ENCODE measurements at regions not wholly inside any gene's neighbourhood (a gene's known extent, or its start where the extent isn't known, plus 50 kb on each side); places are given as distances from the start of the nearest gene placed in this dataset.

GRCh38 chr1:73759011-73759410 is 439.0 kb downstream of the LRRIQ3 start:
- Histone ChIP-seq H3K9me3 (ENCODE audit: control insufficient read depth in 3 of 3, low read length in 3 of 3) (no peaks in the 10 kb centered on the region), H3K4me1 (ENCODE audit: control insufficient read depth in 3 of 3, insufficient read depth in 3 of 3, low read length in 3 of 3) (no peaks in the 10 kb centered on the region), H3K27me3 (ENCODE audit: control insufficient read depth in 3 of 3, insufficient read depth in 3 of 3, low read length in 3 of 3) (no peaks in the 10 kb centered on the region), H3K36me3 (ENCODE audit: control insufficient read depth in 3 of 3, insufficient read depth in 3 of 3, low read length in 3 of 3) (no peaks in the 10 kb centered on the region), H3K27ac (ENCODE audit: low read depth, low read length) (no peak overlapping the region), H3K4me3 (ENCODE audit: low read length in 3 of 3) (no peak overlapping the region), H3K9ac (ENCODE audit: low read depth in 1 of 3, low read length in 3 of 3) (no peak overlapping the region)

DNA sequence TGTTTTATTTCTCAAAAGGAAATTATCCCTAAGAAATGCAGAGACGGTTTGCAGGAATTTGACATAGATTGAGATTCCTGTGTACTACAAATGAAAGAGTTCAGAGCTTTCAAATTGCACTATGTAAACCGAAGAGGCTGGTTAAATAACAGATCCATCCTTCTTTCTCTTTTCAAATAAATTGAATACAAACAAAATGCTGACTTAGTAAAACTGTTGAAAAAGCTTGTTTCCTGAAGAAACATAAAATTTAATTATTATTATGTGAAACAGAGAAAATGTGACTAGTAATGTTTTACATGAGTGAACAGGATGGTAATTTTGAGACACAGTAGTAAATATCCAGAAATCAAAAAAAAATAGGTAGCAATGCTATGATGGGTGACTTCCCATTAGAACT is 441.2 kb downstream of the LRRIQ3 start:
- Histone ChIP-seq H3K27me3 (ENCODE audit: control insufficient read depth in 3 of 3, insufficient read depth in 3 of 3, low read length in 3 of 3) (no peaks in the 10 kb centered on the region), H3K27ac (ENCODE audit: low read depth, low read length) (no peak overlapping the region), H3K4me3 (ENCODE audit: low read length in 3 of 3) (no peak overlapping the region), H3K36me3 (ENCODE audit: control insufficient read depth in 3 of 3, insufficient read depth in 3 of 3, low read length in 3 of 3) (no peaks in the 10 kb centered on the region), H3K4me1 (ENCODE audit: control insufficient read depth in 3 of 3, insufficient read depth in 3 of 3, low read length in 3 of 3) (no peaks in the 10 kb centered on the region), H3K9ac (ENCODE audit: low read depth in 1 of 3, low read length in 3 of 3) (no peak overlapping the region), H3K9me3 (ENCODE audit: control insufficient read depth in 3 of 3, low read length in 3 of 3) (no peaks in the 10 kb centered on the region)

DNA sequence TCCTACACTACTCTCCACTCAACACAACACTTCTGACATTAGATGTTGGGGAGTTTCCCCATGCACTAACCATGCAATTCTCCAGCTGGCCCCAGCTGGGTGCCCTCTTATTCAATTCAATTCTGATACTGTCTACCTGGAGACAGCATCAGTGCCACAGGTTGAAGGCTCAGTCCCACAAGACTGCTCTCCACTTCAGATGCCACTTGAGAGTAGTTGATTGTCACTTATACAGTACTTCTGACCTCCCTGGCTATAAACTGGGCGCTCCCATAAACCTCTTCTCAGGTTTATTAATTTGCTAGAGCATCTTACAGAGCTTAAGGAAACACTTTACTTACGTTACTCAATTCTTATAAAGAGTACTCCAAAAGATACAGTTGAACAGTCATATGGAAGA is 442.3 kb downstream of the LRRIQ3 start:
- Histone ChIP-seq H3K36me3 (ENCODE audit: control insufficient read depth in 3 of 3, insufficient read depth in 3 of 3, low read length in 3 of 3) (no peaks in the 10 kb centered on the region), H3K4me3 (ENCODE audit: low read length in 3 of 3) (no peak overlapping the region), H3K27me3 (ENCODE audit: control insufficient read depth in 3 of 3, insufficient read depth in 3 of 3, low read length in 3 of 3) (no peaks in the 10 kb centered on the region), H3K9me3 (ENCODE audit: control insufficient read depth in 3 of 3, low read length in 3 of 3) (no peaks in the 10 kb centered on the region), H3K4me1 (ENCODE audit: control insufficient read depth in 3 of 3, insufficient read depth in 3 of 3, low read length in 3 of 3) (no peaks in the 10 kb centered on the region), H3K9ac (ENCODE audit: low read depth in 1 of 3, low read length in 3 of 3) (no peak overlapping the region), H3K27ac (ENCODE audit: low read depth, low read length) (no peak overlapping the region)

DNA sequence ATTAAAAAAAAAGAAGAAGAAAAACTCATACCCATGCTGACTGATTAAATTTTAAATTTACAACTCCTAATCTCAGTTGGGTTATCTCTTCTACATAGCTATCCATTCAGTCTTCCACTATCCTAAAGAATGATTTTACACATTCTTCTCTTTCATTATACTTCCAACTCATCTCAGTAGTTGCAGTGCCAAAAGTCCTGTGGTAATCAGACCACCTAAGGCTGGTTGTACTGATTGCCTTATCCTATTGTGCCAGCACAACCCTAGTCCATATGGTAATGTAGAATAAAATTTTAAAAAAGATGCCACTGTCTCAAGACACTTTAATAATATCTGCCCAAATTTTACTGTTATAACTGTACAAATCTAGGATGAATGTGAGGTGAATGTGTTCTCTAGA is 448.0 kb downstream of the LRRIQ3 start:
- no peaks in the 10 kb centered on the region for H3K27me3 ChIP-seq (ENCODE audit: control insufficient read depth in 3 of 3, insufficient read depth in 3 of 3, low read length in 3 of 3)
- no peaks in the 10 kb centered on the region for H3K9me3 ChIP-seq (ENCODE audit: control insufficient read depth in 3 of 3, low read length in 3 of 3)
- H3K9ac ChIP-seq (ENCODE audit: low read depth in 1 of 3, low read length in 3 of 3), result no peak overlapping the region
- H3K27ac ChIP-seq (ENCODE audit: low read depth, low read length), result no peak overlapping the region
- no peaks in the 10 kb centered on the region for H3K36me3 ChIP-seq (ENCODE audit: control insufficient read depth in 3 of 3, insufficient read depth in 3 of 3, low read length in 3 of 3)
- no peaks in the 10 kb centered on the region for H3K4me1 ChIP-seq (ENCODE audit: control insufficient read depth in 3 of 3, insufficient read depth in 3 of 3, low read length in 3 of 3)
- H3K4me3 ChIP-seq (ENCODE audit: low read length in 3 of 3), result no peak overlapping the region

- Histone ChIP-seq H3K36me3 (ENCODE audit: control insufficient read depth in 3 of 3, insufficient read depth in 3 of 3, low read length in 3 of 3) (no peaks in the 10 kb centered on the region), H3K4me1 (ENCODE audit: control insufficient read depth in 3 of 3, insufficient read depth in 3 of 3, low read length in 3 of 3) (no peaks in the 10 kb centered on the region), H3K9me3 (ENCODE audit: control insufficient read depth in 3 of 3, low read length in 3 of 3) (no peaks in the 10 kb centered on the region), H3K9ac (ENCODE audit: low read depth in 1 of 3, low read length in 3 of 3) (no peak overlapping the region), H3K27ac (ENCODE audit: low read depth, low read length) (no peak overlapping the region), H3K4me3 (ENCODE audit: low read length in 3 of 3) (no peak overlapping the region), H3K27me3 (ENCODE audit: control insufficient read depth in 3 of 3, insufficient read depth in 3 of 3, low read length in 3 of 3) (no peaks in the 10 kb centered on the region)
Measured at GRCh38 chr1:73744985-73745384, 453.0 kb downstream of the LRRIQ3 start.

DNA sequence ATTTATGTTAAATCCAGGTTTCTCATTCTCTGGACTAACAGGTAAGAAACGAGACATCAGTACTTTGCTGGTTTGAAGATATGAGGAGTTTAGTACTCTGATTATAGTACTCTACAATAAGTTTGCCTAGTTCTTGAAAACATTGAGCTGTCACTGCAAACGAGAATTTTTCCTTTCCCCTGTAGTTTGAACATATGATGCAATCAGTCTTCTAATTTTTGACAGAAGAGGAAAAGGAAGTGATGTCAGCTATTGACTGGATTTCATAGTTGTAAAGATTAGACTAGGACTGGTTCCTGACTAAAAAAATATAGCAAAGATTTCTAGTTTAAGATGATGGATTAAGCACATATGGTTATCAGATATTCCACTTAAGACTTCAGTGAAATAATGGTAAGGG is 461.9 kb downstream of the LRRIQ3 start:
- Histone ChIP-seq H3K9ac (ENCODE audit: low read depth in 1 of 3, low read length in 3 of 3) (no peak overlapping the region), H3K27me3 (ENCODE audit: control insufficient read depth in 3 of 3, insufficient read depth in 3 of 3, low read length in 3 of 3) (no peaks in the 10 kb centered on the region), H3K27ac (ENCODE audit: low read depth, low read length) (no peak overlapping the region), H3K4me1 (ENCODE audit: control insufficient read depth in 3 of 3, insufficient read depth in 3 of 3, low read length in 3 of 3) (no peaks in the 10 kb centered on the region), H3K36me3 (ENCODE audit: control insufficient read depth in 3 of 3, insufficient read depth in 3 of 3, low read length in 3 of 3) (no peaks in the 10 kb centered on the region), H3K4me3 (ENCODE audit: low read length in 3 of 3) (no peak overlapping the region), H3K9me3 (ENCODE audit: control insufficient read depth in 3 of 3, low read length in 3 of 3) (no peaks in the 10 kb centered on the region)

DNA sequence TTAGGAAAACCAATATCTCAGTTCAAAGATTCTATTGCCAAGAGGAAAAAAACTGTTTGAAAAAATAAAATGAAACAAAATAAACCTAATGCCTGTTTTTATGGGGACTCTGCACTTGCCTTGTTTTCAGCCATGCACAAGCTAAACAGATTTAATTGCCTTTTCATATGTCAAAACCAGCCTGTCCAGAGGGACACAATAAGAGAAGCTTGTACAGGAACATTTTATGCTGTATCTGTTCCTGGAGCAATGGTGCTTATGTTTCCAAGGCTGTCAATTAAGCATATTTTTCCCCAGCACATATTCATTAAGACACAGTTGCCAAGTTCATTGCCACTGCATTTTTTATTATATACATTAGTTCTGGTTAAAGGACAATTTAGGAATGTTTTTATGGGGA is 470.9 kb downstream of the LRRIQ3 start:
- no peaks in the 10 kb centered on the region for H3K36me3 ChIP-seq (ENCODE audit: control insufficient read depth in 3 of 3, insufficient read depth in 3 of 3, low read length in 3 of 3)
- no peak overlapping the region for H3K4me3 ChIP-seq (ENCODE audit: low read length in 3 of 3)
- H3K9me3 ChIP-seq (ENCODE audit: control insufficient read depth in 3 of 3, low read length in 3 of 3), result no peaks in the 10 kb centered on the region
- H3K9ac ChIP-seq (ENCODE audit: low read depth in 1 of 3, low read length in 3 of 3), result no peak overlapping the region
- no peaks in the 10 kb centered on the region for H3K4me1 ChIP-seq (ENCODE audit: control insufficient read depth in 3 of 3, insufficient read depth in 3 of 3, low read length in 3 of 3)
- H3K27me3 ChIP-seq (ENCODE audit: control insufficient read depth in 3 of 3, insufficient read depth in 3 of 3, low read length in 3 of 3), result no peaks in the 10 kb centered on the region
- no peak overlapping the region for H3K27ac ChIP-seq (ENCODE audit: low read depth, low read length)

GRCh38 chr1:73722055-73722454 is 475.9 kb downstream of the LRRIQ3 start:
- Histone ChIP-seq H3K27ac (ENCODE audit: low read depth, low read length) (no peak overlapping the region), H3K4me3 (ENCODE audit: low read length in 3 of 3) (no peak overlapping the region), H3K27me3 (ENCODE audit: control insufficient read depth in 3 of 3, insufficient read depth in 3 of 3, low read length in 3 of 3) (no peaks in the 10 kb centered on the region)

GRCh38 chr1:73717976-73718375 is 480.0 kb downstream of the LRRIQ3 start:
- no peak overlapping the region for H3K27ac ChIP-seq (ENCODE audit: low read depth, low read length)
- H3K4me3 ChIP-seq (ENCODE audit: low read length in 3 of 3), result no peak overlapping the region
- no peaks in the 10 kb centered on the region for H3K4me1 ChIP-seq (ENCODE audit: control insufficient read depth in 3 of 3, insufficient read depth in 3 of 3, low read length in 3 of 3)
- H3K9me3 ChIP-seq (ENCODE audit: control insufficient read depth in 3 of 3, low read length in 3 of 3), result no peaks in the 10 kb centered on the region
- H3K27me3 ChIP-seq (ENCODE audit: control insufficient read depth in 3 of 3, insufficient read depth in 3 of 3, low read length in 3 of 3), result no peaks in the 10 kb centered on the region
- H3K9ac ChIP-seq (ENCODE audit: low read depth in 1 of 3, low read length in 3 of 3), result no peak overlapping the region
- H3K36me3 ChIP-seq (ENCODE audit: control insufficient read depth in 3 of 3, insufficient read depth in 3 of 3, low read length in 3 of 3), result no peaks in the 10 kb centered on the region

More at GRCh38 chr1:73722055-73722454, 475.9 kb downstream of the LRRIQ3 start:
- no peaks in the 10 kb centered on the region for H3K9me3 ChIP-seq (ENCODE audit: control insufficient read depth in 3 of 3, low read length in 3 of 3)
- H3K4me1 ChIP-seq (ENCODE audit: control insufficient read depth in 3 of 3, insufficient read depth in 3 of 3, low read length in 3 of 3), result no peaks in the 10 kb centered on the region
- no peak overlapping the region for H3K9ac ChIP-seq (ENCODE audit: low read depth in 1 of 3, low read length in 3 of 3)
- no peaks in the 10 kb centered on the region for H3K36me3 ChIP-seq (ENCODE audit: control insufficient read depth in 3 of 3, insufficient read depth in 3 of 3, low read length in 3 of 3)

DNA sequence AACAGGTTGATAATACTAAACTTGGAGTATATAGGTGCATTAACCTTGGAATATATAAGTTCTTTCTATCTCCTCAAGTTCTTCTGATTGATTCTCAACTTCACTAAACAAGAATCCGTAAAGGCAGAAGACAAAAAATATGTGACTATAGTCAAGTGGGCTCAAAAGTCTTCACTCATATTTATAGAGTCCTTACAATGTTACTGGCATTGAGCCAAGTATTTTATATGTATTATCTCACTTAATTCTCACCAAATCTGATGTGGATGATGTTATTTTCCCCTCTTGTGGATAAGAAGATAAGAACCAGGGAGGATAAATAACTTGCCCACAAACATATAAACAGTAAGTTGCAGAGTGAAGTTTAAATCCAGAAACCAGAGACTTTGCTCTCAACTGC is 486.9 kb downstream of the LRRIQ3 start:
- Histone ChIP-seq H3K9ac (ENCODE audit: low read depth in 1 of 3, low read length in 3 of 3) (no peak overlapping the region), H3K27me3 (ENCODE audit: control insufficient read depth in 3 of 3, insufficient read depth in 3 of 3, low read length in 3 of 3) (no peaks in the 10 kb centered on the region), H3K4me3 (ENCODE audit: low read length in 3 of 3) (no peak overlapping the region), H3K36me3 (ENCODE audit: control insufficient read depth in 3 of 3, insufficient read depth in 3 of 3, low read length in 3 of 3) (no peaks in the 10 kb centered on the region), H3K4me1 (ENCODE audit: control insufficient read depth in 3 of 3, insufficient read depth in 3 of 3, low read length in 3 of 3) (no peaks in the 10 kb centered on the region), H3K9me3 (ENCODE audit: control insufficient read depth in 3 of 3, low read length in 3 of 3) (no peaks in the 10 kb centered on the region), H3K27ac (ENCODE audit: low read depth, low read length) (no peak overlapping the region)

- Histone ChIP-seq H3K9me3 (ENCODE audit: control insufficient read depth in 3 of 3, low read length in 3 of 3) (no peaks in the 10 kb centered on the region), H3K9ac (ENCODE audit: low read depth in 1 of 3, low read length in 3 of 3) (no peak overlapping the region), H3K27ac (ENCODE audit: low read depth, low read length) (no peak overlapping the region), H3K27me3 (ENCODE audit: control insufficient read depth in 3 of 3, insufficient read depth in 3 of 3, low read length in 3 of 3) (no peaks in the 10 kb centered on the region), H3K36me3 (ENCODE audit: control insufficient read depth in 3 of 3, insufficient read depth in 3 of 3, low read length in 3 of 3) (no peaks in the 10 kb centered on the region), H3K4me1 (ENCODE audit: control insufficient read depth in 3 of 3, insufficient read depth in 3 of 3, low read length in 3 of 3) (no peaks in the 10 kb centered on the region), H3K4me3 (ENCODE audit: low read length in 3 of 3) (no peak overlapping the region)
Measured at GRCh38 chr1:73701826-73702225, 496.1 kb downstream of the LRRIQ3 start.

Data from skeletal muscle tissue (tissue), 3 donors.